Heart left ventricle (tissue), 16 donors: ENCODE measurements at regions not wholly inside any gene's neighbourhood (a gene's known extent, or its start where the extent isn't known, plus 50 kb on each side); places are given as distances from the start of the nearest gene placed in this dataset.

ENCODE experiments used
- ATAC-seq, 4 donors: fragments of 200-7000 bp; cut with Tn5 transposase; one replicate each; pipeline ENCODE4 v1.9.1; 2020 to 2022; ENCODE audit warnings: moderate library complexity in 4 of 4, mild to moderate bottlenecking in 3 of 4, moderate number of reproducible peaks in 1 of 4
- DNase-seq, 5 donors: peaks; one replicate each; pipeline ENCODE4 v3.0.0-alpha.2; 2020
- H3K27ac ChIP-seq, 12 donors: fragments of 200-600 bp; sonication (generic) in 4 of 12; one replicate each; pipeline versions ENCODE4 v1.5.0 to v1.8.0; 2016 to 2022; ENCODE audit warnings: mild to moderate bottlenecking in 2 of 12
- H3K27me3 ChIP-seq, 9 donors: fragments of 200-600 bp; sonication (generic) in 2 of 9; one replicate each; pipeline versions ENCODE4 v1.5.1 to v1.8.0; 2016 to 2022; ENCODE audit warnings: mild to moderate bottlenecking in 3 of 9
- H3K36me3 ChIP-seq, 9 donors: fragments of 200-600 bp; sonication (generic) in 2 of 9; one replicate each; pipeline versions ENCODE4 v1.5.0 to v1.8.0; 2018 to 2022; ENCODE audit warnings: mild to moderate bottlenecking in 2 of 9
- H3K4me1 ChIP-seq, 12 donors: fragments of 200-600 bp; sonication (generic) in 4 of 12; one replicate each; pipeline versions ENCODE4 v1.5.0 to v1.8.0; 2016 to 2022; ENCODE audit warnings: mild to moderate bottlenecking in 3 of 12
- H3K4me3 ChIP-seq, 12 donors: fragments of 200-600 bp; sonication (generic) in 4 of 12; one replicate each; pipeline versions ENCODE4 v1.5.0 to v1.8.0; 2017 to 2022; ENCODE audit warnings: mild to moderate bottlenecking in 9 of 12, moderate library complexity in 4 of 12
- H3K9me3 ChIP-seq, 12 donors: fragments of 200-600 bp; sonication (generic) in 4 of 12; one replicate each; pipeline versions ENCODE4 v1.5.0 to v1.8.0; 2016 to 2022; ENCODE audit warnings: mild to moderate bottlenecking in 1 of 12
- POLR2A ChIP-seq, 2 donors: fragments of 450-650 bp; IDR thresholded peaks; one replicate each; pipeline ENCODE4 v1.6.1; 2017; ENCODE audit warnings: antibody characterized with exemption in 2 of 2, mild to moderate bottlenecking in 2 of 2, moderate library complexity in 2 of 2
- WGBS, 4 donors: extraction: QIAGEN DNeasy Blood & Tissue Kit in 2 of 4; methylation state at CpG; one replicate each; pipeline versions ENCODE4 v1.1.5 to v1.1.7; 2013 to 2018; 5-methylcytosine and 5-hydroxymethylcytosine counted together
- intact Hi-C, 10 donors: fragments of 100-400 bp; cut with DNase I; formaldehyde crosslinking; loops; one replicate each; pipeline versions ENCODE4 v1.11.1 to v1.14.2; 2022
- TF ChIP-seq, protein P1 (sequence below), 12 donors: fragments of 200-600 bp; sonication (generic) in 4 of 12; IDR thresholded peaks; one replicate each; pipeline versions ENCODE4 v1.5.0 to v1.8.0; 2018 to 2022; ENCODE audit warnings: antibody characterized with exemption in 12 of 12, mild to moderate bottlenecking in 5 of 12
- donor health status: ischemic (EF 13 %, LVEDD 7.1; RV severe dilation, severe dysfunction).
- donor health status: healthy with polysubstance abuse.
- donor health status: DM: no; HTN: yes; CAD: no.
- donor health status: DM: no; HTN: no; CAD: no.
- donor health status: ischemic (EF 25% LVEDD 6.9; RV normal size, moderate dysfunction).
- donor health status: ischemic (EF 25% LVEDD 5.7; RV mildly dilated, moderate dysfunction).
- donor health status: healthy.
- donor health status: DM: yes; HTN: yes; CAD: no.
- donor health status: ischemic (EF 35%, LVEDD 5.7; RV mildly dilated, moderate dysfunction).
- donor health status: nonischemic (EF 11% LVEDD 7.7; RV severe dilation, severe dysfunction).
- donor health status: DM: yes; HTN: yes; CAD: no.
- donor health status: PGD.
- donor health status: ischemic (EF 29% LVEDD 5.4; RV normal size, mild dysfunction).
- donor health status: nonischemic (EF 23%, LVEDD 6.1; RV moderate dilation, normal function).

DNA sequence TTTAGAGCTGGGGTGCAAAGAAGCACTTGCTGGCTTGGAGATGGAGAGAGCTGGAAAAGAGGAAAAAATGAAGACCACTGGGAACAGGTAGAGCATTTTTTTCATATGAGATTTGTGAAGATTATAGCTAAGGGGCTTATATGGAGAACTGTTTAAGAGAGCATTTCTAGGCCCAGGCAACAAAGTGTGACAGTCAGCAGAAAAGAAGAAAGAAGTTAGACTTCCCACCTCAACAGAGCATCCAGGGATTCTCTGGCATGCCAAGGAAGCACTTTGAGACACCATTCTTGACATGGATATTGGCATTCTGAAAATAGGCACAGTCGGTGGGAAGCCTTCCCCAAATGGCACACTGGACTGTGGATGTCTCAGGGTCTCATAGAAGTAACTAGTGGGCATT lies 195.5 kb downstream of the KLHL28 start:
- no peak overlapping the region for H3K4me3 ChIP-seq
- H3K4me1 ChIP-seq = no peaks in the 10 kb centered on the region
- WGBS, 4 donors = 82 to 91% (median 87%) methylated on average over 1 of the region's 1 CpG
- H3K27ac ChIP-seq = no peak overlapping the region
- no peak for DNase-seq
- no peak for ATAC-seq
- intact Hi-C loops = no loop called here
- TF ChIP-seq POLR2A (IDR thresholded peaks at IDR 0.05) = no peak
- TF ChIP-seq, protein P1, sequence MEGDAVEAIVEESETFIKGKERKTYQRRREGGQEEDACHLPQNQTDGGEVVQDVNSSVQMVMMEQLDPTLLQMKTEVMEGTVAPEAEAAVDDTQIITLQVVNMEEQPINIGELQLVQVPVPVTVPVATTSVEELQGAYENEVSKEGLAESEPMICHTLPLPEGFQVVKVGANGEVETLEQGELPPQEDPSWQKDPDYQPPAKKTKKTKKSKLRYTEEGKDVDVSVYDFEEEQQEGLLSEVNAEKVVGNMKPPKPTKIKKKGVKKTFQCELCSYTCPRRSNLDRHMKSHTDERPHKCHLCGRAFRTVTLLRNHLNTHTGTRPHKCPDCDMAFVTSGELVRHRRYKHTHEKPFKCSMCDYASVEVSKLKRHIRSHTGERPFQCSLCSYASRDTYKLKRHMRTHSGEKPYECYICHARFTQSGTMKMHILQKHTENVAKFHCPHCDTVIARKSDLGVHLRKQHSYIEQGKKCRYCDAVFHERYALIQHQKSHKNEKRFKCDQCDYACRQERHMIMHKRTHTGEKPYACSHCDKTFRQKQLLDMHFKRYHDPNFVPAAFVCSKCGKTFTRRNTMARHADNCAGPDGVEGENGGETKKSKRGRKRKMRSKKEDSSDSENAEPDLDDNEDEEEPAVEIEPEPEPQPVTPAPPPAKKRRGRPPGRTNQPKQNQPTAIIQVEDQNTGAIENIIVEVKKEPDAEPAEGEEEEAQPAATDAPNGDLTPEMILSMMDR (IDR thresholded peaks at IDR 0.05) = no peak
- no peaks in the 10 kb centered on the region for H3K9me3 ChIP-seq
- no peaks in the 10 kb centered on the region for H3K36me3 ChIP-seq
- no peaks in the 10 kb centered on the region for H3K27me3 ChIP-seq

DNA sequence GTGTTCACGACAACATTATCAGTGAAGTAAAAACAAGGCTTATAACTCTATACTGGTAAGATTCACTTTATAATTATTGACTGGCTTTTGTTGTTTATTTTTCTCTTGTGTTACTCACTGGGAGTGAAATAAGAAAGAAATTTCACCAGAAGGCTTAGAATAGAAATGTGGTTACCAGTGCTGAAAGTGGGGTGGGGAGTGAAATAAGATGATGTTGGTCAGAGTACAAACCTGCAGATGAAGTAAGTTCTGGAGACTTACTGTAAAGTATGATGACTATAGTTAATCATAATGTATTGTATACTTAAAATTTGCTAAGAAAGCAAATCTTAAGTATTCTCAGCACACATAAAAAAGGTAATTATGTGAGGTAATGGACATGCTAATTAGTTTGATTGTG lies 198.4 kb downstream of the KLHL28 start:
- 75 to 88% (median 85%) methylated on average over 1 of the region's 1 CpG for WGBS, 4 donors
- H3K9me3 ChIP-seq = no peaks in the 10 kb centered on the region
- no peak overlapping the region for H3K27ac ChIP-seq
- DNase-seq (no peak), ATAC-seq (no peak)
- intact Hi-C loops = no loop called here
- TF ChIP-seq POLR2A (IDR thresholded peaks at IDR 0.05) = no peak
- TF ChIP-seq, protein P1 (IDR thresholded peaks at IDR 0.05) = no peak
- no peak overlapping the region for H3K4me3 ChIP-seq
- H3K4me1 ChIP-seq = no peaks in the 10 kb centered on the region
- no peaks in the 10 kb centered on the region for H3K27me3 ChIP-seq
- no peaks in the 10 kb centered on the region for H3K36me3 ChIP-seq

DNA sequence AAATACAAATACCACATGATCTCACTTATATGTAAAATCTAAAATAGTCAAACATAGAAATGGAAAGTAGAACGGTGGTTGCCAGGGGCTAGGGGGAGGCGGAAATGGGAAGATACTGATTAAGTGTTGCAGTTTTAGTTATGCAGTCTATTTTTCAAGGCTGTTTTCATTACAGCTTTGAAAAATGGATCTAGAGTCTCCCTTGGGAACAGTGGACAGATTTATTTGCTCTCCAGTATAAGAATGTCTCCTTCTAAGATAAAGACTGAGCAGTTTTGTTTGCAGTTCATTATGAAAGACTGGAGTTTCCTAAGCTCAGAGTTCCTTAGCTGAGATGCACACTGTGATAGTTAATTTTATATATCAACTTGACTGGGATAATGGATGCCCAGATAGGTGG lies 202.5 kb downstream of the KLHL28 start:
- H3K4me1 ChIP-seq = no peaks in the 10 kb centered on the region
- H3K36me3 ChIP-seq = no peaks in the 10 kb centered on the region
- DNase-seq (no peak), ATAC-seq (no peak)
- H3K4me3 ChIP-seq = no peak overlapping the region
- TF ChIP-seq, protein P1 (IDR thresholded peaks at IDR 0.05) = no peak
- no peak for TF ChIP-seq POLR2A (IDR thresholded peaks at IDR 0.05)
- no peak overlapping the region for H3K27ac ChIP-seq
- intact Hi-C loops = no loop called here
- WGBS, 4 donors = 47 to 68% (median 55%) methylated on average over 2 of the region's 2 CpGs
- no peaks in the 10 kb centered on the region for H3K27me3 ChIP-seq
- no peaks in the 10 kb centered on the region for H3K9me3 ChIP-seq

DNA sequence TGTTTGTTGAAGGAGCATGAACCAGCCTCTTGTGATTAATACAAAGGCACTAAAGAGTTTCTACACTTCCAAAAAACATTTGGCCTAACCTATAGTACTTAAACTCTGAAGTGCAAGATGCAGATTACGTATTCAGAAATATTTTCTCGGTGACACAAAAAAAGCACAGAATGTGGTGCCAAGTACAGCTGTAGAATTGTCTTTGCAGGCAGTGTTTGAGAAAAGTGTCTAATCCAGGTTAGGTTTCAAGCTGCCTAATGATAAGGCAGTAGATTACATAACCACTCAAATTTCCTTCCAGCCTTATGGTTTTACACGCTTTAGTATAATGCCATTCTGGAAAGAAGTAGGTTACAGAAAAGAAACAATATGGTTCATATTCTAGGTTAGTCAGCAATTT lies 205.2 kb downstream of the KLHL28 start:
- TF ChIP-seq POLR2A (IDR thresholded peaks at IDR 0.05) = no peak
- TF ChIP-seq, protein P1 (IDR thresholded peaks at IDR 0.05) = no peak
- Histone ChIP-seq H3K4me1 (no peaks in the 10 kb centered on the region), H3K36me3 (no peaks in the 10 kb centered on the region), H3K4me3 (no peak overlapping the region), H3K27me3 (no peaks in the 10 kb centered on the region), H3K9me3 (no peaks in the 10 kb centered on the region), H3K27ac (no peak overlapping the region)
- ATAC-seq (no peak), DNase-seq (no peak)
- intact Hi-C loops = no loop called here
- 72 to 80% (median 76%) methylated on average over 3 of the region's 3 CpGs for WGBS, 4 donors
